ENCODE measurements at regions not wholly inside any gene's neighbourhood (a gene's known extent, or its start where the extent isn't known, plus 50 kb on each side); places are given as distances from the start of the nearest gene placed in this dataset.

DNA sequence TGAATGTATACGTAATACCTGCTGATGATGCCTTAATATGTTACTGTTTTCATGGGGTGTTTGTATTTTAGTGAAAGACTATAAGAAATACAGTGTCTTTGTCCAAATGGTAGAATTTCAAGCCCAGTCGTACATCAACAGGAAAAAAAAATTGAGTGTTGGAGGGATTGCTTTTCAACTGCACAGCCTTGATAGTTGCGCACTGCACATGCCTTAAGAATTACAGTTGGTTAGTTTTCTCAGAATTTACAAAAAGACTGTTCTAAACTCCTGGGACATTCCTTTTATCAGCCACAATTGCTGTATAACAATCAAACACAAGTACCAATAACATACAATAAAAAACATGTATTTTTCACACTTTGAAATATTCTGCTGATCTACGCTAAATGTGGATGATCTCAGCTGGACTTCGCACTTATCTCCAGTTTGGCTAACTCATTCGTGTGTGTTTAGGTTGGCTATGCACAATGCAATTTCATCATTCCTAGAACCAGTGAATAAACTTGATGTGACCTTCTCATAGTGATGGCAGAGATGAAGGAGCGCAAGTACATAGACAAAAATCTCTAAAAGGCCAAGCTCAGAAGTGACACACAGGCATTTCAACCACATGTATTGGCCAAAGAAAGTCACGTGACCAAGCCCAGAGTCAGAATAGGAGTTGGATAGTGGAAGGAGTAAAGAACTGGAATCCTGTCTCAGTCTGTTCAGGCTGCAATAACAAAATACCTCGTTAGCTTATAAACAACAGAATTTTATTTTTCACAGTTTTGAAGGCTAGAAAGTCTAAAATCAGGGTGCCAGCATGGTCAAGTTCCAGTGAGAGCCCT lies 152.3 kb downstream of the IPMK start:
- no peaks in the 10 kb centered on the region for H3K4me1 ChIP-seq (ENCODE audit: insufficient read depth, low read length, poor library complexity, severe bottlenecking)
- no peak overlapping the region for H3K9ac ChIP-seq (ENCODE audit: low read depth, low read length, poor library complexity, severe bottlenecking)
- no peaks in the 10 kb centered on the region for H3F3A ChIP-seq (ENCODE audit: low read depth)
- no peaks in the 10 kb centered on the region for H3K79me2 ChIP-seq (ENCODE audit: insufficient read depth, low read length)
- no peaks in the 10 kb centered on the region for H3K9me2 ChIP-seq (replicated peaks; ENCODE audit: low read depth, low read length)
- H3K27me3 ChIP-seq (ENCODE audit: insufficient read depth, low read length, poor library complexity, severe bottlenecking), result no peaks in the 10 kb centered on the region
- no peaks in the 10 kb centered on the region for H4K20me1 ChIP-seq (ENCODE audit: insufficient read depth, low read length, poor library complexity, severe bottlenecking)
- H2AFZ ChIP-seq (ENCODE audit: low read length), result no peak overlapping the region
- no peaks in the 10 kb centered on the region for H3K9me3 ChIP-seq (ENCODE audit: insufficient read depth, low read depth, low read length)
- no peak overlapping the region for H3K4me2 ChIP-seq (ENCODE audit: low read depth, low read length, poor library complexity, severe bottlenecking)
- no peak for TF ChIP-seq EZH2phosphoT487 (IDR thresholded peaks at IDR 0.05; ENCODE audit: borderline replicate concordance)
- no peak for TF ChIP-seq CTCF (conservative IDR thresholded peaks at IDR 0.05; ENCODE audit: low read length)
- H3K36me3 ChIP-seq (ENCODE audit: insufficient read depth, low read length), result no peaks in the 10 kb centered on the region
- H3K4me3 ChIP-seq (ENCODE audit: low read length, poor library complexity, severe bottlenecking), result no peak overlapping the region

GRCh38 chr10:58109731-58110130 lies 158.0 kb downstream of the IPMK start:
- Histone ChIP-seq H3K36me3 (ENCODE audit: insufficient read depth, low read length) (no peaks in the 10 kb centered on the region), H3K27me3 (ENCODE audit: insufficient read depth, low read length, poor library complexity, severe bottlenecking) (no peaks in the 10 kb centered on the region), H4K20me1 (ENCODE audit: insufficient read depth, low read length, poor library complexity, severe bottlenecking) (no peaks in the 10 kb centered on the region), H3K9ac (ENCODE audit: low read depth, low read length, poor library complexity, severe bottlenecking) (no peak overlapping the region), H3K4me3 (ENCODE audit: low read length, poor library complexity, severe bottlenecking) (no peak overlapping the region), H3K4me1 (ENCODE audit: insufficient read depth, low read length, poor library complexity, severe bottlenecking) (no peaks in the 10 kb centered on the region), H3K4me2 (ENCODE audit: low read depth, low read length, poor library complexity, severe bottlenecking) (no peak overlapping the region), H3K9me2 (replicated peaks; ENCODE audit: low read depth, low read length) (no peaks in the 10 kb centered on the region), H3K9me3 (ENCODE audit: insufficient read depth, low read depth, low read length) (no peaks in the 10 kb centered on the region), H3F3A (ENCODE audit: low read depth) (no peaks in the 10 kb centered on the region), H2AFZ (ENCODE audit: low read length) (no peak overlapping the region), H3K79me2 (ENCODE audit: insufficient read depth, low read length) (no peaks in the 10 kb centered on the region)
- no peak for TF ChIP-seq EZH2phosphoT487 (IDR thresholded peaks at IDR 0.05; ENCODE audit: borderline replicate concordance)

- no peak for TF ChIP-seq CTCF (conservative IDR thresholded peaks at IDR 0.05; ENCODE audit: low read length)
- no peak for TF ChIP-seq EZH2phosphoT487 (IDR thresholded peaks at IDR 0.05; ENCODE audit: borderline replicate concordance)
- Histone ChIP-seq H3K79me2 (ENCODE audit: insufficient read depth, low read length) (no peaks in the 10 kb centered on the region), H3K36me3 (ENCODE audit: insufficient read depth, low read length) (no peaks in the 10 kb centered on the region)
Observed at GRCh38 chr10:58107506-58107905, 160.2 kb downstream of the IPMK start.

More at GRCh38 chr10:58107506-58107905, 160.2 kb downstream of the IPMK start:
- Histone ChIP-seq H3K9me3 (ENCODE audit: insufficient read depth, low read depth, low read length) (no peaks in the 10 kb centered on the region), H3K9ac (ENCODE audit: low read depth, low read length, poor library complexity, severe bottlenecking) (no peak overlapping the region), H3K4me2 (ENCODE audit: low read depth, low read length, poor library complexity, severe bottlenecking) (no peak overlapping the region), H3K27me3 (ENCODE audit: insufficient read depth, low read length, poor library complexity, severe bottlenecking) (no peaks in the 10 kb centered on the region), H3F3A (ENCODE audit: low read depth) (no peaks in the 10 kb centered on the region), H3K4me1 (ENCODE audit: insufficient read depth, low read length, poor library complexity, severe bottlenecking) (no peaks in the 10 kb centered on the region), H2AFZ (ENCODE audit: low read length) (no peak overlapping the region), H3K4me3 (ENCODE audit: low read length, poor library complexity, severe bottlenecking) (no peak overlapping the region), H4K20me1 (ENCODE audit: insufficient read depth, low read length, poor library complexity, severe bottlenecking) (no peaks in the 10 kb centered on the region), H3K9me2 (replicated peaks; ENCODE audit: low read depth, low read length) (no peaks in the 10 kb centered on the region)
